PC-3 (cell line): ENCODE measurements at regions not wholly inside any gene's neighbourhood (a gene's known extent, or its start where the extent isn't known, plus 50 kb on each side); places are given as distances from the start of the nearest gene placed in this dataset.

Source experiments
- CTCF ChIP-seq: fragments of 300-600 bp; sonication (generic); conservative IDR thresholded peaks from 2 replicates; pipeline ENCODE4 v1.5.1; 2017; ENCODE audit warnings: antibody characterized with exemption, low read depth, mild to moderate bottlenecking, low read length
- EZH2 ChIP-seq: fragments of 300-600 bp; sonication (generic); IDR thresholded peaks from one replicate; pipeline ENCODE4 v1.6.1; 2017; ENCODE audit warnings: antibody characterized with exemption, mild to moderate bottlenecking, low read length; ENCODE audit not compliant: unreplicated experiment
- EZH2phosphoT487 ChIP-seq: fragments of 300-600 bp; sonication (generic); IDR thresholded peaks from 2 replicates; pipeline ENCODE4 v1.6.1; 2018; ENCODE audit warnings: mild to moderate bottlenecking, antibody characterized with exemption, low read length, borderline replicate concordance

DNA sequence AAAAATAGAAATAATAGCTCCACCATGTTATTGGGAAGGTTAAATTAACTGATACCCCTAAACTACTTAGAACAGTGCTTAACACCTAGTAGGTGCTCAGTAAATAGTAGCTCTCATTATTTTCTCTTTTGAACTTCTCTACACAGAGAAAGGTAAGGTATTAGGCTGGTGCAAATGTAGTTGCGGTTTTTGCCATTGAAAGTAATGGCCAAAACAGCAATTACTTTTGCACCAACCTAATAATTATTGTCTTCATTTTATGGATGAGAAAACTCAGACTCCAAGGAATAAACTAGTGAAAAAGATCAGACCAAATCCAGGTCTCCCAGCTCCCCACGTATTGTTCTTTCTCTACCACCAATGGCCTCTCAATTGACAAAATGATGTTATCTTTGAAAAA lies 157.2 kb upstream of the TMPO start:
- no peak for TF ChIP-seq CTCF
- no peak for TF ChIP-seq EZH2
- TF ChIP-seq EZH2phosphoT487: no peak
